ENCODE measurements at regions not wholly inside any gene's neighbourhood (a gene's known extent, or its start where the extent isn't known, plus 50 kb on each side); places are given as distances from the start of the nearest gene placed in this dataset.

GRCh38 chr9:20291201-20291600 is 331.1 kb downstream of the MLLT3 start:
- no peak for DNase-seq (ENCODE audit: low read depth)
- H3K4me3 ChIP-seq (ENCODE audit: low read length): no peak overlapping the region
- no peak for TF ChIP-seq CTCF (conservative IDR thresholded peaks at IDR 0.05; ENCODE audit: low read length)

- no peak for DNase-seq (ENCODE audit: low read depth)
- no peak overlapping the region for H3K4me3 ChIP-seq (ENCODE audit: low read length)
- no peak for TF ChIP-seq CTCF (conservative IDR thresholded peaks at IDR 0.05; ENCODE audit: low read length)
Measured at GRCh38 chr9:20290257-20290656, 332.0 kb downstream of the MLLT3 start.

- no peak for DNase-seq (ENCODE audit: low read depth)
- no peak for TF ChIP-seq CTCF (conservative IDR thresholded peaks at IDR 0.05; ENCODE audit: low read length)
- no peak overlapping the region for H3K4me3 ChIP-seq (ENCODE audit: low read length)
Measured at GRCh38 chr9:20289423-20290010, 332.8 kb downstream of the MLLT3 start.

GRCh38 chr9:20286969-20287368 is 335.3 kb downstream of the MLLT3 start:
- DNase-seq (ENCODE audit: low read depth): no peak
- no peak overlapping the region for H3K4me3 ChIP-seq (ENCODE audit: low read length)
- no peak for TF ChIP-seq CTCF (conservative IDR thresholded peaks at IDR 0.05; ENCODE audit: low read length)

- no peak overlapping the region for H3K4me3 ChIP-seq (ENCODE audit: low read length)
- DNase-seq (ENCODE audit: low read depth): no peak
- no peak for TF ChIP-seq CTCF (conservative IDR thresholded peaks at IDR 0.05; ENCODE audit: low read length)
Measured at GRCh38 chr9:20286154-20286700, 336.1 kb downstream of the MLLT3 start.

- no peak for DNase-seq (ENCODE audit: low read depth)
- no peak for TF ChIP-seq CTCF (conservative IDR thresholded peaks at IDR 0.05; ENCODE audit: low read length)
- no peak overlapping the region for H3K4me3 ChIP-seq (ENCODE audit: low read length)
Measured at GRCh38 chr9:20284601-20285289, 337.6 kb downstream of the MLLT3 start.

GRCh38 chr9:20280330-20280729 is 342.0 kb downstream of the MLLT3 start:
- DNase-seq (ENCODE audit: low read depth): no peak
- TF ChIP-seq CTCF (conservative IDR thresholded peaks at IDR 0.05; ENCODE audit: low read length): no peak
- H3K4me3 ChIP-seq (ENCODE audit: low read length): no peak overlapping the region
